ENCODE measurements at regions not wholly inside any gene's neighbourhood (a gene's known extent, or its start where the extent isn't known, plus 50 kb on each side); places are given as distances from the start of the nearest gene placed in this dataset.

GRCh38 chr2:142827170-142827569, 50.3 kb upstream of the KYNU start:
- no peak for TF ChIP-seq CTCF (IDR thresholded peaks at IDR 0.05; ENCODE audit: low read depth, low read length, missing control alignments)
- DNase-seq (ENCODE audit: low read depth), result no peak
- H3K4me3 ChIP-seq (ENCODE audit: low read depth, low read length), result no peak overlapping the region

GRCh38 chr2:142825861-142826260, 51.6 kb upstream of the KYNU start:
- no peak for DNase-seq (ENCODE audit: low read depth)
- TF ChIP-seq CTCF (IDR thresholded peaks at IDR 0.05; ENCODE audit: low read depth, low read length, missing control alignments), result no peak
- H3K4me3 ChIP-seq (ENCODE audit: low read depth, low read length), result no peak overlapping the region

GRCh38 chr2:142824756-142825155, 52.7 kb upstream of the KYNU start:
- no peak for TF ChIP-seq CTCF (IDR thresholded peaks at IDR 0.05; ENCODE audit: low read depth, low read length, missing control alignments)
- no peak overlapping the region for H3K4me3 ChIP-seq (ENCODE audit: low read depth, low read length)
- DNase-seq (ENCODE audit: low read depth), result no peak

- no peak for TF ChIP-seq CTCF (IDR thresholded peaks at IDR 0.05; ENCODE audit: low read depth, low read length, missing control alignments)
- no peak for DNase-seq (ENCODE audit: low read depth)
- H3K4me3 ChIP-seq (ENCODE audit: low read depth, low read length), result no peak overlapping the region
Measured at GRCh38 chr2:142822190-142822589, 55.3 kb upstream of the KYNU start.

GRCh38 chr2:142819411-142819810, 58.1 kb upstream of the KYNU start:
- no peak for TF ChIP-seq CTCF (IDR thresholded peaks at IDR 0.05; ENCODE audit: low read depth, low read length, missing control alignments)

GRCh38 chr2:142815375-142815774, 62.1 kb upstream of the KYNU start:
- no peak for TF ChIP-seq CTCF (IDR thresholded peaks at IDR 0.05; ENCODE audit: low read depth, low read length, missing control alignments)
- H3K4me3 ChIP-seq (ENCODE audit: low read depth, low read length), result no peak overlapping the region
- no peak for DNase-seq (ENCODE audit: low read depth)

More at GRCh38 chr2:142819411-142819810, 58.1 kb upstream of the KYNU start:
- H3K4me3 ChIP-seq (ENCODE audit: low read depth, low read length), result no peak overlapping the region
- DNase-seq (ENCODE audit: low read depth), result no peak

Data from GM12864 (cell line).